HepG2 (cell line): ENCODE measurements at regions not wholly inside any gene's neighbourhood (a gene's known extent, or its start where the extent isn't known, plus 50 kb on each side); places are given as distances from the start of the nearest gene placed in this dataset.
A peak's percentile ranks its signal among the peaks of the same experiment; 100 is the strongest.

Source experiments
- ATAC-seq: fragments of 200-7000 bp; cut with Tn5 transposase; 3 replicates; pipeline ENCODE4 v1.9.1; 2020; ENCODE audit warnings: mild to moderate bottlenecking, moderate library complexity
- BruUV-seq: library from RNA; stranded (reverse); fragments of 400-500 nt; replicated peaks from 2 replicates; lab custom pipeline; 2021; lab: Mats Ljungman, UMichigan
- CTCF ChIA-PET: fragments of 300-600 bp; formaldehyde crosslinking; extraction: SDS; loops from one replicate; lab custom pipeline; 2021; ENCODE audit warnings: low total read pairs, inconsistent platforms, low intra/inter-chr PET ratio; lab: Yijun Ruan, JAX
- POLR2A ChIA-PET: fragments of 350-600 bp; sonication (Branson Sonifier 250); formaldehyde crosslinking; loops from one replicate; lab custom pipeline; 2020; ENCODE audit warnings: antibody characterized with exemption, inconsistent platforms; lab: Yijun Ruan, JAX
- DNase-seq: peaks from one replicate; pipeline ENCODE4 v3.0.0-alpha.2; 2015; ENCODE audit warnings: low spot score
- FAIRE-seq: peaks from 3 replicates; lab custom pipeline; 2011; peaks lifted over from hg19 to GRCh38; lab: Jason Lieb, UNC
- H2AFZ ChIP-seq: one replicate; pipeline ENCODE4 v1.6.1; 2011; ENCODE audit warnings: low read length, inconsistent platforms
- H3K27ac ChIP-seq: fragments of 300-600 bp; 3 replicates; pipeline ENCODE4 v1.8.0; 2011; ENCODE audit warnings: mixed run types, mild to moderate bottlenecking, mixed read lengths, low read length, inconsistent platforms; ENCODE audit not compliant: insufficient read depth; ENCODE audit errors: extremely low read length
- H3K27me3 ChIP-seq, 2 experiments: fragments of 200-600 bp in 1 of 2; 2 replicates in 1 of 2; 3 replicates in 1 of 2; pipeline versions ENCODE4 v1.6.0 to v1.8.0; 2011; ENCODE audit warnings: low read length in 2 of 2, mild to moderate bottlenecking in 2 of 2, moderate library complexity in 2 of 2, inconsistent platforms in 1 of 2; ENCODE audit not compliant: insufficient read depth in 2 of 2, control insufficient read depth in 1 of 2
- H3K36me3 ChIP-seq, 2 experiments: fragments of 200-600 bp in 1 of 2; replicated peaks in 1 of 2; 2 replicates in 1 of 2; 3 replicates in 1 of 2; pipeline versions ENCODE4 v1.5.1 to v1.8.0; 2011; ENCODE audit warnings: low read length in 2 of 2, inconsistent platforms in 1 of 2; ENCODE audit not compliant: insufficient read depth in 2 of 2, control insufficient read depth in 1 of 2
- H3K4me1 ChIP-seq: 2 replicates; pipeline ENCODE4 v1.5.1; 2012; ENCODE audit warnings: low read length, inconsistent platforms; ENCODE audit not compliant: insufficient read depth
- H3K4me2 ChIP-seq: 2 replicates; pipeline ENCODE4 v1.6.0; 2011; ENCODE audit warnings: low read depth, low read length, inconsistent platforms
- H3K4me3 ChIP-seq, 3 experiments: fragments of 200-600 bp in 1 of 3; sonication (generic), shearing (Covaris generic) in 1 of 3; replicated peaks in 1 of 3; 2 replicates each; pipeline ENCODE4 v1.5.1; 2011 to 2016; ENCODE audit warnings: low read length in 3 of 3, inconsistent platforms in 2 of 3, low read depth in 2 of 3, mild to moderate bottlenecking in 2 of 3, control low read depth in 1 of 3, mixed read lengths in 1 of 3; ENCODE audit not compliant: insufficient read depth in 1 of 3
- H3K79me2 ChIP-seq: one replicate; pipeline ENCODE4 v1.6.1; 2011; ENCODE audit warnings: low read length, inconsistent platforms; ENCODE audit not compliant: insufficient read depth
- H3K9ac ChIP-seq: 2 replicates; pipeline ENCODE4 v1.6.0; 2011; ENCODE audit warnings: mild to moderate bottlenecking, low read depth, low read length, inconsistent platforms; ENCODE audit not compliant: insufficient read depth
- H3K9me3 ChIP-seq: 2 replicates; pipeline ENCODE4 v1.5.1; 2012; ENCODE audit warnings: mild to moderate bottlenecking, low read length
- H4K20me1 ChIP-seq: 2 replicates; pipeline ENCODE4 v1.6.0; 2011; ENCODE audit warnings: inconsistent platforms, mild to moderate bottlenecking, low read length, moderate library complexity; ENCODE audit not compliant: insufficient read depth
- FOXM1 ChIP-seq: sonication (generic); formaldehyde crosslinking; IDR thresholded peaks from 2 replicates; pipeline ENCODE4 v1.5.0; 2020; ENCODE audit warnings: missing genetic modification reagents
- HINFP ChIP-seq: sonication (generic); formaldehyde crosslinking; IDR thresholded peaks from 2 replicates; pipeline ENCODE4 v1.4.0; 2020; ENCODE audit warnings: low read depth, mild to moderate bottlenecking, missing genetic modification reagents
- RARA ChIP-seq: IDR thresholded peaks from 2 replicates; pipeline ENCODE4 v1.6.1; 2016; ENCODE audit warnings: missing genetic modification reagents, missing compliant biosample characterization
- SRF ChIP-seq: IDR thresholded peaks from 2 replicates; pipeline ENCODE4 v1.6.1; 2011; ENCODE audit warnings: mild to moderate bottlenecking, low read depth, low read length, moderate library complexity
- ZFP36L1 ChIP-seq: sonication (generic); formaldehyde crosslinking; IDR thresholded peaks from 2 replicates; pipeline ENCODE4 v1.8.0; 2022; ENCODE audit warnings: mild to moderate bottlenecking, missing genetic modification reagents, moderate library complexity
- WGBS: methylation state at CpG from one replicate; pipeline ENCODE4 v1.1.6; 2017; ENCODE audit warnings: low lambda C conversion rate; 5-methylcytosine and 5-hydroxymethylcytosine counted together
- in situ Hi-C: cut with HindIII; loops from 2 replicates; pipeline ENCODE4 v1.10.0; 2017; ENCODE audit warnings: low pct_unique_long_range_greater_than_20kb; ENCODE audit not compliant: extremely low pct_ligation_motif_present
- intact Hi-C: fragments of 100-400 bp; cut with micrococcal nuclease; formaldehyde crosslinking; loops from one replicate; pipeline ENCODE4 v1.10.0; 2022; ENCODE audit not compliant: unreplicated experiment

GRCh38 chr9:6079386-6079785 is 64.0 kb upstream of the RANBP6 start (continued):
- TF ChIP-seq ZFP36L1 (CRISPR knock-in tag) = no peak

GRCh38 chr9:6078382-6079105 is 63.1 kb upstream of the RANBP6 start:
- no peaks in the 10 kb centered on the region for H3K79me2 ChIP-seq
- ChIA-PET CTCF (no interaction called here), POLR2A (no interaction called here)
- peaks cover 11% of the 10 kb centered on the region for H3K4me1 ChIP-seq
- H3K4me3 ChIP-seq = no peak overlapping the region
- no peak overlapping the region for H3K27ac ChIP-seq
- BruUV-seq = no TSS peak
- no peak for ATAC-seq
- 0 out of 2 replicates have a peak, but pooled peaks have one; percentile 31 for TF ChIP-seq SRF
- no peak for TF ChIP-seq HINFP (CRISPR knock-in tag)
- TF ChIP-seq RARA = no peak
- TF ChIP-seq FOXM1 = no peak
- 5% methylated on average over 5 of the region's 5 CpGs for WGBS
- no peaks in the 10 kb centered on the region for H3K9me3 ChIP-seq
- no peak overlapping the region for H2AFZ ChIP-seq
- no peaks in the 10 kb centered on the region for H3K36me3 ChIP-seq
- H3K4me2 ChIP-seq = no peak overlapping the region
- no peak for FAIRE-seq
- H4K20me1 ChIP-seq = no peaks in the 10 kb centered on the region
- H3K9ac ChIP-seq = no peak overlapping the region
- intact Hi-C loops (no loop called here), in situ Hi-C loops (no loop called here)
- DNase-seq = no peak
- H3K27me3 ChIP-seq = peaks cover 0 to 6% of the 10 kb centered on the region in 2 experiments; a peak in 1 of 5 replicates
